Kidney epithelial cell (primary cell): ENCODE measurements at regions not wholly inside any gene's neighbourhood (a gene's known extent, or its start where the extent isn't known, plus 50 kb on each side); places are given as distances from the start of the nearest gene placed in this dataset.

Source experiments
- DNase-seq: peaks from one replicate; pipeline ENCODE4 v3.0.0-alpha.2; 2010; ENCODE audit warnings: low read depth
- H3K27me3 ChIP-seq: 2 replicates; pipeline ENCODE4 v1.6.0; 2011; ENCODE audit warnings: low read length; ENCODE audit not compliant: control insufficient read depth, insufficient read depth
- H3K36me3 ChIP-seq: 2 replicates; pipeline ENCODE4 v1.5.1; 2011; ENCODE audit warnings: low read length; ENCODE audit not compliant: control insufficient read depth, insufficient read depth
- H3K4me3 ChIP-seq: 2 replicates; pipeline ENCODE4 v1.5.1; 2011; ENCODE audit warnings: low read depth, mild to moderate bottlenecking, control low read depth, low read length
- TF ChIP-seq, protein P1 (sequence below): IDR thresholded peaks from 2 replicates; pipeline ENCODE4 v1.5.1; 2011; ENCODE audit warnings: mild to moderate bottlenecking, moderate library complexity, low read length, control low read depth, inconsistent platforms; ENCODE audit not compliant: insufficient read depth, poor library complexity, severe bottlenecking

DNA sequence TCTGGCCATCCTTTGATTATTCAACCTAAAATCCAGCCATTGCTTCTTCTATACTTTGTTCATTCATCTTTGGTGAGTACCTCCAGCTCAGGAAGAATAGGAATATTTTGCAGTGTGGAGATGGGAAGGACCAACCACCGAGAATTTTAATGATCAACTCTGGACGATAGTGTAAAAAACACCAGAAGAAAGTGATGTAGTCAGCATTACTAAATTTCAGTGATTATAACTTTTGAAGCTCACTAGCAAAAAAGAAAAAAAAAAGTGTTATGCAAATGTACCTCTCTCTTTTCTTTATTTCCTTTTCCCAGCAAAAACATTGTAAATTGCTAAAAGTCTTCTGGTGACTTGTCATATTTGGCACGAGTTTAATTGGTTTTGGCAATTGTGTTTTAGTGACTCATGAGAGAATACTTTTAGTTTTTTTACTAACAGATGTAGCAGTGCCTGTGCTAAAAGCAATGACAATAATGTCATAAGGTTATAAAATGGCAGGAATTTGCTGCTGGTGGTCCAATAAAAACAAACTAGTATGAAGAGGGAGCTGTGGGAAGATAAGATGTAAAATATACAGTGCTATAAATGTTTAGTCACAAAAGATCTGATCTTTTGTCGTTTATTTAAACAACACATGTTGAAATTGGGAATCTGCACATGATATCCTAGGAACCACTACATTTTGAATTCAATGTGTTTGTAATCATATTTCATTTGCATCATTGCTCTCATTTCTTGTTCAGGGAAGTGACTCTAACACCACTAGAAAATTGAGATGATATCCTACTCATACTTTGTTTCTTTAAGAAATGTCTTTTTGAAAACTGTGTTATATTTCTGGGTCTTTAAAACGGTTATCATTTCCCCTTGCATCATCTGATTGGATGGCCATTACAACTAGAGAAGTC, 81.3 kb upstream of the ERCC6L2 start:
- H3K4me3 ChIP-seq, result no peak overlapping the region
- no peaks in the 10 kb centered on the region for H3K27me3 ChIP-seq
- no peak for DNase-seq
- TF ChIP-seq, protein P1, sequence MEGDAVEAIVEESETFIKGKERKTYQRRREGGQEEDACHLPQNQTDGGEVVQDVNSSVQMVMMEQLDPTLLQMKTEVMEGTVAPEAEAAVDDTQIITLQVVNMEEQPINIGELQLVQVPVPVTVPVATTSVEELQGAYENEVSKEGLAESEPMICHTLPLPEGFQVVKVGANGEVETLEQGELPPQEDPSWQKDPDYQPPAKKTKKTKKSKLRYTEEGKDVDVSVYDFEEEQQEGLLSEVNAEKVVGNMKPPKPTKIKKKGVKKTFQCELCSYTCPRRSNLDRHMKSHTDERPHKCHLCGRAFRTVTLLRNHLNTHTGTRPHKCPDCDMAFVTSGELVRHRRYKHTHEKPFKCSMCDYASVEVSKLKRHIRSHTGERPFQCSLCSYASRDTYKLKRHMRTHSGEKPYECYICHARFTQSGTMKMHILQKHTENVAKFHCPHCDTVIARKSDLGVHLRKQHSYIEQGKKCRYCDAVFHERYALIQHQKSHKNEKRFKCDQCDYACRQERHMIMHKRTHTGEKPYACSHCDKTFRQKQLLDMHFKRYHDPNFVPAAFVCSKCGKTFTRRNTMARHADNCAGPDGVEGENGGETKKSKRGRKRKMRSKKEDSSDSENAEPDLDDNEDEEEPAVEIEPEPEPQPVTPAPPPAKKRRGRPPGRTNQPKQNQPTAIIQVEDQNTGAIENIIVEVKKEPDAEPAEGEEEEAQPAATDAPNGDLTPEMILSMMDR, result no peak
- H3K36me3 ChIP-seq, result no peaks in the 10 kb centered on the region

DNA sequence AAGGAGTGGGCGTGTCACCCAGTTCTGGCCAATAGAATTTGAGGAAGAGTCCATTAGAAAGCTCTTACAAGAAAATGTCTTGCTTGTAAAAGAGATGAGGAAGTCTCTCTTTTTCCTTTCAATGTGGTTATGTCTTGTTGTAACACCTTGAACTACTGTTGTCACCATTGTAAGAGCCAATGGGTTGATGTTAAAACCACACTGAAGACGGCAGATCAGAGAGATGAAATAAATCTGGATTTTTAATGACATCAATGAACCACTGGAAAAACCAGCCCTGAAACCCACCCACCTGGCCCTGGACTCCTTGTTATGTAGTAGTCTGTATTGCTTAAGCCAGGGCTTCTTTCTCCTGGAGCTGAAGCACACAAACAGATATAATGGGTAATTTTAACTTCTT, 83.8 kb upstream of the ERCC6L2 start:
- no peak overlapping the region for H3K4me3 ChIP-seq
- TF ChIP-seq, protein P1, result no peak
- no peaks in the 10 kb centered on the region for H3K27me3 ChIP-seq
- H3K36me3 ChIP-seq, result no peaks in the 10 kb centered on the region
- no peak for DNase-seq

DNA sequence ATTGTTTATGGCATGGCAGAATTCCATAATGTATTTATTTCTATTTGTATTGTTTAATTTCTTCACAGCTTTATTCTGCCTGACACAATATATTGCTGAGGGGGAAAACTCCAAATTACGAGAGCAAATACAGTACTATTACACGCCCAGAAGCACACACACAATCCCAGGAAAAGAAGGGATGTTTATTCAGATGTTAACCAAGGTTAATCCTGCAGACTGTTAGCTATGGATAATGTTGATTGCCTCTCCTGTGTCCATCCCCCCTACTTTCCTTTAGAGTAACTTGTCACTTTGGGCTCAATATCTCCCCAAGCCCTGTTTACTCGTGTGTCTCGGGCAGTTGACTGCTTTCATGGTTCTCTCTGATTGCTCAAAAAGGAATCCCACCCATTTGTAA, 84.2 kb upstream of the ERCC6L2 start:
- TF ChIP-seq, protein P1, result no peak
- H3K27me3 ChIP-seq, result no peaks in the 10 kb centered on the region
- H3K36me3 ChIP-seq, result no peaks in the 10 kb centered on the region
- no peak for DNase-seq
- H3K4me3 ChIP-seq, result no peak overlapping the region

DNA sequence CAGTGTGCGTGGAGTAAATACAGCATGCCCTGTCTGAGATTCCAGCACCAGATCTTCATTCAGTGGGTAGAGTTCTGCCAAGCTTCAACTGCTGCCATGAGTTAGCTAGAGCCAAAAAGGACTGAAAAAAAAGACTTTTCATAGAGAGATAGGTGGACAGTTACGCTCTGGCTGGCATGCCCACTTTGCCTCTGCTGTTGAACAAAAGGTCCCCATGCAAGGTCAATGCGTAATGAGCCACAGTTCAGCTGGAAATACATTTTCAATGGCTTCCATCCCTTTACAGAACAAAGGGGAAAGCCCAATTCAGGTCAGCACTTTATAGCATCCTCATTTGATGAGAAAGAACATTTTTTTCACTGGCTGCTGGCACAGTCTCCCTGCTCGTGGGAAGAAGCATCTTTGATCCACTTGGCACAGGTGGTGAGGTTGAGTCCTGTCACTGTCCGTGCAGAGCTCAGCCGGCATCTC, 86.9 kb upstream of the ERCC6L2 start:
- H3K4me3 ChIP-seq, result no peak overlapping the region
- no peaks in the 10 kb centered on the region for H3K36me3 ChIP-seq
- no peaks in the 10 kb centered on the region for H3K27me3 ChIP-seq
- TF ChIP-seq, protein P1, result no peak
- DNase-seq, result no peak

DNA sequence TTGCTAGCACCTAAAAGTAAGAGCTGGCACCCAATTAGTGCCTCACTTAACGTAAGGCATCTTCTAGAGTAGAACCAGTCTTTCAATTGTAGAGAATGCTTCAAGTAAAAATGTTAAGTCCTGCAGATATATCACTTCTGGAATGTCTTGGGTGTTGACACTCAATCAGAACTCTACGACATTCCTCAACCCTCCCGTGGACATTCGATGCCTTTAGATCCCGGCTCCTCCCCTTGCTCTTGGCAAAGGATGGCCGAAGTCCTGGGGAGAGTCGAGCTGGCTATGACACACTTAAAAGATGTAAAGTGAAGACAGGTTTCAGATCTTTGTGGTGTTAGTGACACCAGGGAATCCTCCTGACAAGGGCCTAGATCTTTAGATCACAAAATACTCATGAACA, 87.5 kb upstream of the ERCC6L2 start:
- H3K27me3 ChIP-seq, result no peaks in the 10 kb centered on the region
- DNase-seq, result no peak
- H3K4me3 ChIP-seq, result no peak overlapping the region
- no peaks in the 10 kb centered on the region for H3K36me3 ChIP-seq
- TF ChIP-seq, protein P1, result no peak
